Right atrium auricular region (tissue), 2 donors: ENCODE measurements at regions not wholly inside any gene's neighbourhood (a gene's known extent, or its start where the extent isn't known, plus 50 kb on each side); places are given as distances from the start of the nearest gene placed in this dataset.

ENCODE experiments used
- DNase-seq: peaks from one replicate; pipeline ENCODE4 v3.0.0-alpha.2; 2019; ENCODE audit warnings: low spot score
- H3K27ac ChIP-seq, 2 donors: fragments of 200-600 bp; sonication (generic); 1 replicate in 1 of 2; 2 replicates in 1 of 2; pipeline ENCODE4 v1.5.1; 2016 to 2019
- H3K27me3 ChIP-seq, 2 donors: fragments of 200-600 bp; sonication (generic); one replicate each; pipeline versions ENCODE4 v1.5.1 to v1.6.0; 2017 to 2019
- H3K36me3 ChIP-seq: fragments of 200-600 bp; sonication (generic); one replicate; pipeline ENCODE4 v1.5.1; 2016
- H3K4me1 ChIP-seq, 2 donors: fragments of 200-600 bp; sonication (generic); one replicate each; pipeline versions ENCODE4 v1.5.1 to v1.6.0; 2017 to 2019
- H3K4me3 ChIP-seq, 2 donors: fragments of 200-600 bp; sonication (generic); 1 replicate in 1 of 2; 2 replicates in 1 of 2; pipeline ENCODE4 v1.5.1; 2017 to 2019; ENCODE audit warnings: mild to moderate bottlenecking in 1 of 2, moderate library complexity in 1 of 2
- H3K9me3 ChIP-seq, 2 donors: fragments of 200-600 bp; sonication (generic); one replicate each; pipeline ENCODE4 v1.5.1; 2019
- TF ChIP-seq, protein P1 (sequence below), 2 donors: fragments of 200-600 bp; sonication (generic); IDR thresholded peaks; one replicate each; pipeline ENCODE4 v1.5.1; 2019; ENCODE audit warnings: antibody characterized with exemption in 2 of 2

DNA sequence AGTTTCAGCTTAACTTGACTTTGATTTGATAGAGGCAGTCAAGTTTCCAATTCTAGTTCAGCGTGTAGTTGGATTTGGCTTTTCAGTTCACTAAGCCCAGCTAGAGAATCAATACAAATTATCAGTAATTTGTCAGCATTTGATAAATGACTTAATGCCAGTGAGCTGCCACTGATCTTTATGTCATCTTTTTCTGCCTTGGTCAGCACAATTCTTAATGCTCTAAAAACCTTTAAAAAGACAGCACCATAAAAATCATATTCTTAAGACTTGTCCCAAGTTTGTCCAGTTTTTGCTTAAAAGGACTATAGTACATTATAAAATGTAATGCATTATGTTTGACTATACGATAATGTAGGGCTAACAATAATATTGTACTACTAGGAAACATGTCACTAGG, 920.5 kb downstream of the LRFN5 start:
- no peak overlapping the region for H3K4me3 ChIP-seq

GRCh38 chr14:42523666-42524065, 917.0 kb downstream of the LRFN5 start:
- DNase-seq = no peak
- Histone ChIP-seq H3K36me3 (no peaks in the 10 kb centered on the region), H3K27ac (no peak overlapping the region), H3K27me3 (no peaks in the 10 kb centered on the region), H3K4me1 (no peaks in the 10 kb centered on the region), H3K9me3 (no peaks in the 10 kb centered on the region), H3K4me3 (no peak overlapping the region)
- TF ChIP-seq, protein P1, sequence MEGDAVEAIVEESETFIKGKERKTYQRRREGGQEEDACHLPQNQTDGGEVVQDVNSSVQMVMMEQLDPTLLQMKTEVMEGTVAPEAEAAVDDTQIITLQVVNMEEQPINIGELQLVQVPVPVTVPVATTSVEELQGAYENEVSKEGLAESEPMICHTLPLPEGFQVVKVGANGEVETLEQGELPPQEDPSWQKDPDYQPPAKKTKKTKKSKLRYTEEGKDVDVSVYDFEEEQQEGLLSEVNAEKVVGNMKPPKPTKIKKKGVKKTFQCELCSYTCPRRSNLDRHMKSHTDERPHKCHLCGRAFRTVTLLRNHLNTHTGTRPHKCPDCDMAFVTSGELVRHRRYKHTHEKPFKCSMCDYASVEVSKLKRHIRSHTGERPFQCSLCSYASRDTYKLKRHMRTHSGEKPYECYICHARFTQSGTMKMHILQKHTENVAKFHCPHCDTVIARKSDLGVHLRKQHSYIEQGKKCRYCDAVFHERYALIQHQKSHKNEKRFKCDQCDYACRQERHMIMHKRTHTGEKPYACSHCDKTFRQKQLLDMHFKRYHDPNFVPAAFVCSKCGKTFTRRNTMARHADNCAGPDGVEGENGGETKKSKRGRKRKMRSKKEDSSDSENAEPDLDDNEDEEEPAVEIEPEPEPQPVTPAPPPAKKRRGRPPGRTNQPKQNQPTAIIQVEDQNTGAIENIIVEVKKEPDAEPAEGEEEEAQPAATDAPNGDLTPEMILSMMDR (IDR thresholded peaks at IDR 0.05) = no peak

More for the DNA sequence above, 920.5 kb downstream of the LRFN5 start:
- H3K27ac ChIP-seq = no peak overlapping the region
- H3K9me3 ChIP-seq = no peaks in the 10 kb centered on the region
- no peak for DNase-seq
- TF ChIP-seq, protein P1 (IDR thresholded peaks at IDR 0.05) = no peak
- H3K27me3 ChIP-seq = no peaks in the 10 kb centered on the region
- H3K4me1 ChIP-seq = no peaks in the 10 kb centered on the region
- no peaks in the 10 kb centered on the region for H3K36me3 ChIP-seq

GRCh38 chr14:42517806-42518500, 911.3 kb downstream of the LRFN5 start:
- no peak for DNase-seq
- Histone ChIP-seq H3K4me1 (no peaks in the 10 kb centered on the region), H3K4me3 (no peak overlapping the region), H3K36me3 (no peaks in the 10 kb centered on the region), H3K27ac (no peak overlapping the region), H3K9me3 (no peaks in the 10 kb centered on the region), H3K27me3 (no peaks in the 10 kb centered on the region)
- TF ChIP-seq, protein P1 (IDR thresholded peaks at IDR 0.05) = no peak

- H3K4me3 ChIP-seq = no peak overlapping the region
- TF ChIP-seq, protein P1 (IDR thresholded peaks at IDR 0.05) = no peak
- H3K4me1 ChIP-seq = no peaks in the 10 kb centered on the region
- no peaks in the 10 kb centered on the region for H3K36me3 ChIP-seq
- no peak for DNase-seq
- no peak overlapping the region for H3K27ac ChIP-seq
- no peaks in the 10 kb centered on the region for H3K27me3 ChIP-seq
- H3K9me3 ChIP-seq = no peaks in the 10 kb centered on the region
Measured at GRCh38 chr14:42513837-42514236, 907.2 kb downstream of the LRFN5 start.

- TF ChIP-seq, protein P1 (IDR thresholded peaks at IDR 0.05) = no peak
- Histone ChIP-seq H3K4me1 (no peaks in the 10 kb centered on the region), H3K9me3 (no peaks in the 10 kb centered on the region), H3K4me3 (no peak overlapping the region), H3K27me3 (no peaks in the 10 kb centered on the region), H3K36me3 (no peaks in the 10 kb centered on the region), H3K27ac (no peak overlapping the region)
- no peak for DNase-seq
Measured at GRCh38 chr14:42510071-42510470, 903.4 kb downstream of the LRFN5 start.
